ENCODE measurements at regions not wholly inside any gene's neighbourhood (a gene's known extent, or its start where the extent isn't known, plus 50 kb on each side); places are given as distances from the start of the nearest gene placed in this dataset.
"Not testable (repeated sequence)": the region's sequence is repeated elsewhere in the genome, so short reads cannot be mapped to it uniquely, and the experiment has no call there.

DNA sequence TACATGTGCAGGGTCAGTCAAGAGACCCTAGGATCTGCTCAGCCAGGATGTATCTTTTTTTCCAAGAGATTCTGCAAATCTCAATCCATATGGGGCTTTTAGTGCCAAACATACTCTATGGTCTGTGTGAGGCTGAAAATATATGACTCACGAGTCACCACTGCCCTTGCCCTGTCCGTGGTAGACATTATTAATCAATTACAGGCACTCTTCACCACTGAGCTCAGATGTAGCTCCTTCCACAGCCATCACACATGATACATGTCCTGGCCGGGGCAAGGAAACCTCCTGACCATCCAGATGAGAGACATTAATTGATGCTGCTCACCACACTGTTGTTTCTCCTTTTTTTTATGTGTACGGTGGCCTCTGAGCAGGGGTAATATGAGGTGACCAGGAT, 90.2 kb upstream of the RET start:
- no peak for DNase-seq (ENCODE audit: low read depth in 2 of 2)

GRCh38 chr10:42987121-42987541, 89.7 kb upstream of the RET start:
- no peak for DNase-seq (ENCODE audit: low read depth in 2 of 2)

DNA sequence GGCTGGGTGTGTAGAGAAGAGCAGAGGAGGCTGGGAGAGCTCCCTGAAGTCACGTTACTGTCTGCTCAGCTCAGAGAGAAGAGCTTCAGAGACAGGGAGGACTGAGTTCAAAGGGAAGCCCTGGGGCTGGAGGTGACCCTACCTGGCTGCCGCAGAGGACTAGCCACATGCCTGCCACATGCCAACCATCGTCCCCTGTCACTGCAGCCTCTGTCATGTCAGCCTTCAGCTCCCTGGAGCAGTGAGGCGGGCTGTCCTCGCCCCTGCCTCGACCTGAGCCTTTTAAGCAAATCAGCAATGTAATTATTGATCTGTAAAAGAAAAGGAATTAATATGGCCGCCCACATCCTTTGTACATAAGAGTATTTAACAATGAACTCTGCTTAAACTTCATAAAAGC, 89.3 kb upstream of the RET start:
- DNase-seq (ENCODE audit: low read depth in 2 of 2): no peak

- DNase-seq (ENCODE audit: low read depth in 2 of 2): no peak
These were observed 88.8 kb upstream of the RET start for GRCh38 chr10:42988069-42988468.

DNA sequence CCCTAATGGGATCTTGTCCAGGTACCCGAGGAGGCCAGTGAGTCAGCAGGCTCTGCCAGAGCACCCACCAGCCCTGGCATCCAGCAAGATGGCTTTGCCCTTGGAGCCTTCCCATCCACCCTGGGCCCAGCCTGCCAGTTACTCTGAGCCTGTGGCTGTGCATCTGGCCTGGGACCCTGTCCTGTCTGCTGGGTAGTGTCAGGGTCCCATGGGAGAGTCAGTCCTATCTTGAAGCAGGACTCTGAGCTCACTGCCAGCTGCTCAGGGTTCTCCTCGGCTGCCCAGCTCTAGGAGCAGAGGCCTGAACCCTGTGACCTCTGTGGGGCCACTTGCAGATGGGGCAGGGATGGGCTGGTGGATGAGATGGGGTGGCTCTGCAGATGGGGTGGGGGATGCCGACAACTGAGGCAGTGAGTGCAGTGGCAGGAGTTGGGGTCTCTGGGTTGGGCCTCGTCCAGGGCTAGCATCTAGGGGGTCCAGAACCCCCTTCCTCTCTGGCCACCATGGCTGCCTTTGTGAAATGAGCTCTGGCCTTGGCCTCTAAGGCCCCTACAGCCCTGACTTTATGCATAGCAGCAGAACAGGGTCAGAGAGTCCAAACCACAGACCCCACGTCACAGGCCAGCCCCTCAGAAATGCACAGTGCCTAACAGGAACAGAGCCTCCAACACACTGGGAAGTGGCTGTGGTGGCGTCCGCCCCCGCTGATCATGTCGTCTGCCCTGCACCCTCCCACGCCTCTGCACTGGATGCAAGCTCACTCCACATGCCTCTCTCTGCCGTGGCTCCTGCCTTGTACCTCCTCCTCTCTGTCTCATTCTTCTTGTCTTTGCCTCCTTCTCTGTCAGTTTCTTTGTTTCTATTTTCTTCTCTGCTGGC, 88.1 kb upstream of the RET start:
- DNase-seq (ENCODE audit: low read depth in 2 of 2): no peak

DNA sequence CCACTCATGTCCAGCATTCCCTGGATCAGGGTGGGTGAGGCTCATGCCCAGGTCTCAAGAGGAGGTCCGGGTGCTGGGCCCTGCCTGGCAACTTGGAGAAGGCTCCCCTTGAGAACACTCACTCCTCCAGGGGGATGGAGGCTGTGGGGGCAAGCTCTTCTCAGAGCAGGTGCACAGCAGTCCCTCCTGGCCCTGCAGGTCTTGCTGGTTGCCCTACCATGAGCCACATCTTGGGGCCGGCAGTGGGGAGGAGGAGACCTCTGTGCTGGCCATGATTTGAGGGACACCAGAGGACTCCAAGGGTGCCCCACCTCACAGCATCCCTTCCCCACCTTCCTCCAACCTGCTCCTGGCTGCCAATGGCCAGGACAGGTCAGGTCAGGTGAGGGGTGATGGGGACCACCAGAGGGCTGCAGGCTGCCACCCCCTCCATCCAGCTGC, 87.4 kb upstream of the RET start:
- DNase-seq (ENCODE audit: low read depth in 2 of 2): no peak

DNA sequence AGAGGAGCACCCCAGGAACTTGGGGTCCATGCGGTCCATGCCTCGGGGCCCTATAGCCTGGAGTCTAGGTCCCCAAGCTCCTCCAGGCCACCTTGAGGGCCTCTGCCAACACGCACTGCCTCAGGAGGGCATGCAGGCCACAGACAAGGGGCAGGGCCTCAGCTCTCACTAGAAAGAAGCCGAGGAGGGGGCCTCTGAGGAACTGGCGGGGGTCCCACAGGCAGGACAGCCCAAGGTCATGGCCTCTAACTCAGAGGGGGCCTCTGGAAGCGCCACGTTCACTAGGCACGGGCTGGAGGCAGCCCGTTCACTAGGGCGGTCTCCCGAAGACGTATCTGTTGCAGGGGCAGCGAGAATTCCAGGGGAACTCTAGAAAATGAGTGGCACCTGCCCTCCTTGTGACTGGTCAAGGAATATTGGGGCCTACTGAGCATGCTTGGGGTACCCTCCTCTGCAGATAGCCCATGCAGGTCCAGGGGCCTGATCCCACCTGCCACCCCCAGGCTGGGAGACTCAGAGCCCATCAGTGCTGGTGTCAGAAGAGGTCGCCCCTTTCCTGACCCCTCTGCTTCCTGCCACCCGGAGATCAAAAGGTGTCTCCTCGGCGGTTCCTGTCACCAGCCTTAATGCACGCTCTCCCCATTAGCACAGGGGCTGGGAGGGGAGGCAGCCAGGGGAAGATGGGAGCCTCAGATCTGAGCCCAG, 86.7 kb upstream of the RET start:
- no peak for DNase-seq (ENCODE audit: low read depth in 2 of 2)

GRCh38 chr10:42990721-42991441, 86.0 kb upstream of the RET start:
- DNase-seq (ENCODE audit: low read depth in 2 of 2): no peak

- no peak for DNase-seq (ENCODE audit: low read depth in 2 of 2)
These were observed 85.3 kb upstream of the RET start for GRCh38 chr10:42991442-42992098.

GRCh38 chr10:42992156-42992956, 84.5 kb upstream of the RET start:
- no peak for DNase-seq (ENCODE audit: low read depth in 2 of 2)

- DNase-seq (ENCODE audit: low read depth in 2 of 2): no peak
These were observed 83.9 kb upstream of the RET start for GRCh38 chr10:42992957-42993390.

- not testable (repeated sequence) for DNase-seq (ENCODE audit: low read depth in 2 of 2)
These were observed 82.0 kb upstream of the RET start for GRCh38 chr10:42994909-42995308.

GRCh38 chr10:42995537-42995936, 81.3 kb upstream of the RET start:
- DNase-seq (ENCODE audit: low read depth in 2 of 2): no peak

DNA sequence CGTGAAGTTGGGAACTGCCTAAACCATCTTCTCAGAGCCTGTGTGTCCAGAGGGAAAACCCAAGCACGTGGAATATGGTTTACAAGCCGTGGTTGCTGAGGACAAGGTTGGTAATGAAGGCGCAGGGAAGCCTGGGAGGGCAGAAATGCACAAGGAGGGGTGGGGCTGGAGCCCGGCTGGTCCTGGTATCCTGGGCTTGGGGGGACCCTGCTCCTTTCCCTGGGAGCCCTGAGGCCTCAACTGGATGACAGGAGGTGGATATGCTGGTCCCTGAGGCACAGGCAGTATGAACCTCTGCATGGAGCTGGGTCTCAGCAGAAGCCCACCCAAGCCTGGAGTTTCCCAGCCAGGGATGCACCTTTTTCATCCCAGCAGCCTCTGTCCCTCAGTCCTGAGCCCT, 80.3 kb upstream of the RET start:
- DNase-seq (ENCODE audit: low read depth in 2 of 2): no peak

GRCh38 chr10:42997151-42997848, 79.6 kb upstream of the RET start:
- no peak for DNase-seq (ENCODE audit: low read depth in 2 of 2)

DNA sequence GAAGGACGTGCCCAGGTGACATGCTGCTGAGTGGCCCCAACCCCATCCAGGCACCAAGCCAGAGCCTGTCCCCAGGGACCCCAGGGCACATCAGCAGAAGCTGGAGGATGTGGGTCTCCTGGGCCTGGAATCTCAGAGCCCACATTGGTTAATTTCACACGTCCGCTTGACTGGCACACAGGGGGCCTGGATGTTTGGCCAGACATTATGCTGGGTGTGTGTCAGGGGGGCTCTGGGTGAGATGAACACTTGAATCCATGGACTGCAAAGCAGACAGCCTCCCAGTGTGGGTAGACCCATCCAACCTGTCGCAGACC, 79.1 kb upstream of the RET start:
- DNase-seq (ENCODE audit: low read depth in 2 of 2): no peak

DNA sequence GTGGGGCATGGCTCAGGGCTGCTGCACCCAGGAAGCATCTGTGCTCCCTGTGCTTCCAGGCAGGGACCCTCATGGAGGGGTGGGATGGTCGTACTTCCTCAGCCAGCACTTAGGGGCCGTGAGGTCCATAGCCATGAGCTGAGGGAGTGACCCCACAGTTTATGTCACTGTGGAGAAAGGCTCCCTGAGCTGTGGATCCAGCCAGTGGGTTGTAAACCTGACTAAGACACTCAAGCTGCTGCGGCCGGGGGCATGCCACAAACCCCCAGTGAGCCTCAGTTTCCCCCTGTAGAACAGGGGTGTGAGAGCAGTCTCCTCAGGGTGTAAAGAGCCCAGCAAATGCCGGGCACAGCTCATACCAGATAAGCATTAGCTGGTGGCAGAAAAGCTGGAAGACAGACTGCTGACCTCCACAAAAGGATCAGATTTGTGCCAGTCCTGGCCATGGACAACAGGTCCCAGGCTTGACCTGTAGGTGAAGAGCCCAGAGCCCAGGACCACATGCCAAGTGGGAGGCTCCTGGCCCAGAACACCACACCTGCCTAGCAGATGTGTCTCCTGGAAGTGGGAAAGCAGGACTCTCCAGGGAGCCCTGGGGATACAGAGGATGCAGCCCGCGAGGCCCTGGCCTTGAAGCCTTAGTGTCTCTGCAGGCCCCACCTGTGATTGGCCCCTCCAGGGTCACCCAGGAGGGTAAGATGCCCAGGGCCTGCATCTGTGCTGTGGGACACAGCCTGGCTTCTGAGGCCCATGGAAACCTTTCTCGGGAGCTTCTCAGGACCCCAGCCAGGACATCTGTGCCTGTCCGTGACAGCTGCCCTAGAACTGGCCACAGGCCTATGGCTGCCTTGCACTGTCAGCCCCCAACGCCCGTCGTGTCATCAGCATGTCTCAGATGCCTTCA, 78.1 kb upstream of the RET start:
- DNase-seq (ENCODE audit: low read depth in 2 of 2): no peak

GRCh38 chr10:42999385-43000020, 77.4 kb upstream of the RET start:
- no peak for DNase-seq (ENCODE audit: low read depth in 2 of 2)

DNA sequence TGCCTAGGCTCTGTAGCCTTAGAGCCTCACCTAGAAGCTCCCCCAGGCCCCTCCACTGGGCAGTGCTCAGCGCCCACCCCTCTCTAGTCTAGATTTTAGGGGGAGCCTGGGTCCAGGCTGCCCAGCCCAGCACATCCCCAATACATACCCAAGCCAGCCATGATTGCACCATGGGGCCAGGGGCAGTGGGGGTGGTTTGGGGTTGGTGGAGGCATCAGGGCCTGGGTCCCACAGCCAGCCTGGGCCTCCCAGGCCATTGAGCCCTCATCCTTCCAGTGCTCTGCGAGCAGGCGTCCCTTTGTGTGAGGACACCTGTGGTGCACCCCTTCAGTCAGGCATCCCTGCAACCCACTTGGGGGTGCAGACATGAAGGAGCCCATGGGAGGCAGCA, 76.9 kb upstream of the RET start:
- no peak for DNase-seq (ENCODE audit: low read depth in 2 of 2)
